DOHH2 (cell line): ENCODE measurements at regions not wholly inside any gene's neighbourhood (a gene's known extent, or its start where the extent isn't known, plus 50 kb on each side); places are given as distances from the start of the nearest gene placed in this dataset.

Source experiments
- H3F3A ChIP-seq: fragments of 200-600 bp; sonication (generic), shearing (Covaris generic); 2 replicates; pipeline ENCODE4 v1.6.0; 2016; ENCODE audit warnings: antibody characterized with exemption, mild to moderate bottlenecking; ENCODE audit not compliant: control insufficient read depth, insufficient read depth
- H3K27ac ChIP-seq: fragments of 200-600 bp; sonication (generic); 2 replicates; pipeline ENCODE4 v1.5.1; 2014; ENCODE audit warnings: low read depth, mild to moderate bottlenecking, low read length, moderate library complexity
- H3K27me3 ChIP-seq: fragments of 200-600 bp; sonication (generic); 2 replicates; pipeline ENCODE4 v1.6.1; 2014; ENCODE audit warnings: mild to moderate bottlenecking, low read length, mixed read lengths; ENCODE audit not compliant: control insufficient read depth
- H3K36me3 ChIP-seq: fragments of 200-600 bp; sonication (generic); 2 replicates; pipeline ENCODE4 v1.6.1; 2014; ENCODE audit warnings: mild to moderate bottlenecking, low read length, moderate library complexity, mixed read lengths; ENCODE audit not compliant: control insufficient read depth
- H3K4me1 ChIP-seq: fragments of 200-600 bp; sonication (generic); 2 replicates; pipeline ENCODE4 v1.6.1; 2014; ENCODE audit warnings: mild to moderate bottlenecking, low read length, mixed read lengths; ENCODE audit not compliant: control insufficient read depth
- H3K4me2 ChIP-seq: fragments of 200-600 bp; sonication (generic); 2 replicates; pipeline ENCODE4 v1.6.0; 2014; ENCODE audit warnings: mild to moderate bottlenecking, low read length, moderate library complexity
- H3K4me3 ChIP-seq: fragments of 200-600 bp; sonication (generic); 2 replicates; pipeline ENCODE4 v1.5.1; 2014; ENCODE audit warnings: mild to moderate bottlenecking, low read length, mixed read lengths
- H3K79me2 ChIP-seq: fragments of 200-600 bp; sonication (generic); 2 replicates; pipeline ENCODE4 v1.6.1; 2014; ENCODE audit warnings: mild to moderate bottlenecking, low read length, mixed read lengths; ENCODE audit not compliant: control insufficient read depth
- H3K9me2 ChIP-seq: fragments of 200-600 bp; sonication (generic); replicated peaks from 2 replicates; pipeline ENCODE4 v1.6.1; 2014; ENCODE audit warnings: mild to moderate bottlenecking, low read length, mixed read lengths; ENCODE audit not compliant: control insufficient read depth
- H3K9me3 ChIP-seq: fragments of 200-600 bp; sonication (generic); 2 replicates; pipeline ENCODE4 v1.6.1; 2014; ENCODE audit warnings: antibody characterized with exemption, low read length, mixed read lengths; ENCODE audit not compliant: control insufficient read depth, insufficient read depth
- H4K20me1 ChIP-seq: fragments of 200-600 bp; sonication (generic); 2 replicates; pipeline ENCODE4 v1.6.0; 2014; ENCODE audit warnings: low read depth, mild to moderate bottlenecking, antibody characterized with exemption, low read length, moderate library complexity; ENCODE audit not compliant: control insufficient read depth, insufficient read depth
- EZH2phosphoT487 ChIP-seq: fragments of 200-600 bp; sonication (generic); IDR thresholded peaks from 2 replicates; pipeline ENCODE4 v1.6.1; 2017; ENCODE audit warnings: borderline replicate concordance, mild to moderate bottlenecking, antibody characterized with exemption, low read length, moderate library complexity, mixed read lengths
- TF ChIP-seq, protein P1 (sequence below): fragments of 200-600 bp; sonication (generic); IDR thresholded peaks from one replicate; pipeline ENCODE4 v1.5.1; 2014; ENCODE audit warnings: antibody characterized with exemption, mild to moderate bottlenecking, low read depth, low read length; ENCODE audit not compliant: poor library complexity, severe bottlenecking

DNA sequence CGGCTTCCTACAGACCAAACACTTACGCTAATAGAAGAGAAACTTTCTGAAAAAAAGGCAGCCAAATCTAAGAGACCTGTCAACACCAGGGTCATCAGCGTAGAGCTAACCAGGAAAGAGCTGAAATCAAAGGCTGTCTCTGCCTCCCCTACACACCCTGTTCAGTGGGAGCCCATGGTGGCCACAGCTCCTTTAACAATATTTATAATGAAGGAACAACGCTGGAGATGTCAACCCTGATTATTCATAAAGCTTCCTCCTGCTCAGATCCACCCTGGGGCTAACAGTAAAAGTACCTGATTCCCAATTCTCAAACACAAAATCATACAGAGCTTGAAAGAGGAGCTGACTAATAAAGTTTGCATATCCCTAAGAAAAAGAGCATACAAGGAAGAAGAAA is 133.7 kb downstream of the ANXA2 start:
- Histone ChIP-seq H3K36me3 (no peaks in the 10 kb centered on the region), H3K9me2 (no peaks in the 10 kb centered on the region), H3K4me3 (no peak overlapping the region), H3K9me3 (no peaks in the 10 kb centered on the region), H4K20me1 (no peaks in the 10 kb centered on the region), H3K79me2 (no peaks in the 10 kb centered on the region), H3K4me1 (no peaks in the 10 kb centered on the region), H3K27me3 (no peaks in the 10 kb centered on the region; the same call in 1 of the 2 replicates), H3K27ac (no peak overlapping the region), H3K4me2 (no peak overlapping the region), H3F3A (no peaks in the 10 kb centered on the region)
- TF ChIP-seq EZH2phosphoT487: no peak
- TF ChIP-seq, protein P1, sequence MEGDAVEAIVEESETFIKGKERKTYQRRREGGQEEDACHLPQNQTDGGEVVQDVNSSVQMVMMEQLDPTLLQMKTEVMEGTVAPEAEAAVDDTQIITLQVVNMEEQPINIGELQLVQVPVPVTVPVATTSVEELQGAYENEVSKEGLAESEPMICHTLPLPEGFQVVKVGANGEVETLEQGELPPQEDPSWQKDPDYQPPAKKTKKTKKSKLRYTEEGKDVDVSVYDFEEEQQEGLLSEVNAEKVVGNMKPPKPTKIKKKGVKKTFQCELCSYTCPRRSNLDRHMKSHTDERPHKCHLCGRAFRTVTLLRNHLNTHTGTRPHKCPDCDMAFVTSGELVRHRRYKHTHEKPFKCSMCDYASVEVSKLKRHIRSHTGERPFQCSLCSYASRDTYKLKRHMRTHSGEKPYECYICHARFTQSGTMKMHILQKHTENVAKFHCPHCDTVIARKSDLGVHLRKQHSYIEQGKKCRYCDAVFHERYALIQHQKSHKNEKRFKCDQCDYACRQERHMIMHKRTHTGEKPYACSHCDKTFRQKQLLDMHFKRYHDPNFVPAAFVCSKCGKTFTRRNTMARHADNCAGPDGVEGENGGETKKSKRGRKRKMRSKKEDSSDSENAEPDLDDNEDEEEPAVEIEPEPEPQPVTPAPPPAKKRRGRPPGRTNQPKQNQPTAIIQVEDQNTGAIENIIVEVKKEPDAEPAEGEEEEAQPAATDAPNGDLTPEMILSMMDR: no peak

- Histone ChIP-seq H3K9me2 (no peaks in the 10 kb centered on the region), H3K27ac (no peak overlapping the region), H3K4me2 (no peak overlapping the region), H3K27me3 (no peaks in the 10 kb centered on the region; the same call in 1 of the 2 replicates), H3K79me2 (no peaks in the 10 kb centered on the region), H3F3A (no peaks in the 10 kb centered on the region), H3K36me3 (no peaks in the 10 kb centered on the region), H3K9me3 (no peaks in the 10 kb centered on the region), H4K20me1 (no peaks in the 10 kb centered on the region), H3K4me3 (no peak overlapping the region), H3K4me1 (no peaks in the 10 kb centered on the region)
- TF ChIP-seq EZH2phosphoT487: no peak
- TF ChIP-seq, protein P1: no peak
These were observed 133.2 kb downstream of the ANXA2 start for GRCh38 chr15:60264566-60264965.

DNA sequence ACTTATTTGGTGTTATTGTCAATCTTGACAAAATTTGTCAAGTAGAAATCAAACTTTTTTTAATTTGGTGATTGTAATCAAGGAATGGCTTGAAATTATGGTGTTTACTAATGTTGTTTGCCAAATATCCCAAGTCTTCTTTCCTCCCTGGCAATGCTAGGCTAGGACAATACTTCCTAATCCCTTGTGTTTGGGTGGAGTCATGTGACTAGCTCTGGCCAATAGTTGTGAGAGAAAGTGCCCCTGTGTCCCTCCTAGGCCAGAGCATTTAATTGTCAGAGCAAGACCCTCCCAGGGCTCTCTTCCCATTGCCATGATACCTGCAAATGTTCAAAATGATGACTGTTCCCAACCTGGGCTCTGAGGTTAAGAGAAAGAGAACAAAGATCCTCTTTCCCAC is 132.7 kb downstream of the ANXA2 start:
- no peaks in the 10 kb centered on the region for H4K20me1 ChIP-seq
- TF ChIP-seq, protein P1: no peak
- H3K4me1 ChIP-seq: no peaks in the 10 kb centered on the region
- peaks cover under 1% of the 10 kb centered on the region for H3K27me3 ChIP-seq
- H3K9me2 ChIP-seq: no peaks in the 10 kb centered on the region
- no peaks in the 10 kb centered on the region for H3K9me3 ChIP-seq
- no peak overlapping the region for H3K4me3 ChIP-seq
- no peaks in the 10 kb centered on the region for H3K79me2 ChIP-seq
- H3K27ac ChIP-seq: no peak overlapping the region
- no peaks in the 10 kb centered on the region for H3F3A ChIP-seq
- H3K4me2 ChIP-seq: no peak overlapping the region
- no peaks in the 10 kb centered on the region for H3K36me3 ChIP-seq

DNA sequence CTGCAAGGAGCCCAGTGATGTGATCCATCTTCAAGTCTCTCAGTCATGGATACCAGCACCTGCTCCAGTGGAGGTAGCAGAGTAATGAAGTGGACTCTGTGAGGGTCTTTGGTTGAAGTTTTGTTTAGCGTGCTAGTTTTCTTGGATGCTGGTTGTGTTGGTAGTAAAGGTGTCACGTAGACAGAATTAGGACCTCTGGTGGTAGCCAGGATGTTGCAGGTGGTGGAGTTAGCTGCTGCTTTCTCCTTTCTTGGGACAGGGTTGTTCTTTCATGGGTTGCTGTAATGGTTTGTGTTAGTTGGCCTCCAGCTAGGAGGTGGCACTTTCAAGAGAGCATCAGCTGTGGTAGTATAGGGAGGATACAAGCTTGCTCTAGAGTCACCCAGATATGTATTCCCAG is 125.2 kb downstream of the ANXA2 start:
- H3K4me1 ChIP-seq: no peaks in the 10 kb centered on the region

More for the DNA sequence above, 125.2 kb downstream of the ANXA2 start:
- Histone ChIP-seq H3K9me3 (peaks cover 9% of the 10 kb centered on the region; the same call in 1 of the 2 replicates), H3K79me2 (no peaks in the 10 kb centered on the region), H3K4me2 (no peak overlapping the region), H3K4me3 (no peak overlapping the region), H3F3A (no peaks in the 10 kb centered on the region), H3K27me3 (peaks cover 4% of the 10 kb centered on the region), H4K20me1 (no peaks in the 10 kb centered on the region), H3K27ac (no peak overlapping the region), H3K36me3 (no peaks in the 10 kb centered on the region), H3K9me2 (no peaks in the 10 kb centered on the region)
- TF ChIP-seq EZH2phosphoT487: no peak
- TF ChIP-seq, protein P1: no peak
